Lower leg skin (tissue), 4 donors: ENCODE measurements at regions not wholly inside any gene's neighbourhood (a gene's known extent, or its start where the extent isn't known, plus 50 kb on each side); places are given as distances from the start of the nearest gene placed in this dataset.

Experiments
- DNase-seq, 2 donors: peaks; one replicate each; pipeline ENCODE4 v3.0.0-alpha.2; 2019; ENCODE audit warnings: low spot score in 2 of 2
- H3K4me3 ChIP-seq: fragments of 200-600 bp; sonication (generic); 2 replicates; pipeline ENCODE4 v1.5.1; 2017; ENCODE audit warnings: mild to moderate bottlenecking, low read depth; ENCODE audit not compliant: poor library complexity, severe bottlenecking
- POLR2A ChIP-seq, 2 donors: fragments of 450-650 bp; IDR thresholded peaks; one replicate each; pipeline ENCODE4 v1.6.1; 2016 to 2017; ENCODE audit warnings: antibody characterized with exemption in 2 of 2, mild to moderate bottlenecking in 1 of 2, moderate library complexity in 1 of 2
- WGBS, 2 donors: methylation state at CpG; one replicate each; pipeline ENCODE4 v1.1.5; 2018; 5-methylcytosine and 5-hydroxymethylcytosine counted together
- intact Hi-C: fragments of 100-400 bp; cut with DNase I; formaldehyde crosslinking; loops from one replicate; pipeline ENCODE4 v1.15.0; 2023; ENCODE audit warnings: low total_unique reads
- TF ChIP-seq, protein P1 (sequence below), 3 donors: fragments of 450-650 bp; IDR thresholded peaks; one replicate each; pipeline ENCODE4 v1.5.1; 2016; ENCODE audit warnings: antibody characterized with exemption in 3 of 3, mild to moderate bottlenecking in 3 of 3, moderate library complexity in 2 of 3

DNA sequence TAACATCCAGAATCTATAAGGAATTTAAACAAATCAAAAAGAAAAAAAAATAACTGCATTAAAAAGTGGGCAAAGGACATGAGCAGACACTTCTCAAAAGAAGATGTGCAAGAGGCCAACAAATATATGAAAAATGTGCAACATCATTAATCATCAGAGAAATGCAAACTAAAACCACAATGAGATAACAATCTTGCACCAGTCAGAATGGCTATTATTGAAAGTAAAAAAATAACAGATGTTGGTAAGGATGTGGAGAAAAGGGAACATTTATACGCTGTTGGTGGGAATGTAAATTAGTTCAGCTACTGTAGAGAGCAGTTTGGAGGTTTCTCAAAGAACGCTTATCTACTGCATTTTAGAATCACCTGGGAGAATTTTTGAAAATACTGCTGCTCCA is 186.1 kb downstream of the OTOL1 start:
- TF ChIP-seq, protein P1, sequence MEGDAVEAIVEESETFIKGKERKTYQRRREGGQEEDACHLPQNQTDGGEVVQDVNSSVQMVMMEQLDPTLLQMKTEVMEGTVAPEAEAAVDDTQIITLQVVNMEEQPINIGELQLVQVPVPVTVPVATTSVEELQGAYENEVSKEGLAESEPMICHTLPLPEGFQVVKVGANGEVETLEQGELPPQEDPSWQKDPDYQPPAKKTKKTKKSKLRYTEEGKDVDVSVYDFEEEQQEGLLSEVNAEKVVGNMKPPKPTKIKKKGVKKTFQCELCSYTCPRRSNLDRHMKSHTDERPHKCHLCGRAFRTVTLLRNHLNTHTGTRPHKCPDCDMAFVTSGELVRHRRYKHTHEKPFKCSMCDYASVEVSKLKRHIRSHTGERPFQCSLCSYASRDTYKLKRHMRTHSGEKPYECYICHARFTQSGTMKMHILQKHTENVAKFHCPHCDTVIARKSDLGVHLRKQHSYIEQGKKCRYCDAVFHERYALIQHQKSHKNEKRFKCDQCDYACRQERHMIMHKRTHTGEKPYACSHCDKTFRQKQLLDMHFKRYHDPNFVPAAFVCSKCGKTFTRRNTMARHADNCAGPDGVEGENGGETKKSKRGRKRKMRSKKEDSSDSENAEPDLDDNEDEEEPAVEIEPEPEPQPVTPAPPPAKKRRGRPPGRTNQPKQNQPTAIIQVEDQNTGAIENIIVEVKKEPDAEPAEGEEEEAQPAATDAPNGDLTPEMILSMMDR (IDR thresholded peaks at IDR 0.05): no peak
- no peak for TF ChIP-seq POLR2A (IDR thresholded peaks at IDR 0.05)
- 33 to 37% methylated on average over 2 of the region's 2 CpGs for WGBS, 2 donors
- no peak overlapping the region for H3K4me3 ChIP-seq
- DNase-seq: no peak
- intact Hi-C loops: no loop called here

DNA sequence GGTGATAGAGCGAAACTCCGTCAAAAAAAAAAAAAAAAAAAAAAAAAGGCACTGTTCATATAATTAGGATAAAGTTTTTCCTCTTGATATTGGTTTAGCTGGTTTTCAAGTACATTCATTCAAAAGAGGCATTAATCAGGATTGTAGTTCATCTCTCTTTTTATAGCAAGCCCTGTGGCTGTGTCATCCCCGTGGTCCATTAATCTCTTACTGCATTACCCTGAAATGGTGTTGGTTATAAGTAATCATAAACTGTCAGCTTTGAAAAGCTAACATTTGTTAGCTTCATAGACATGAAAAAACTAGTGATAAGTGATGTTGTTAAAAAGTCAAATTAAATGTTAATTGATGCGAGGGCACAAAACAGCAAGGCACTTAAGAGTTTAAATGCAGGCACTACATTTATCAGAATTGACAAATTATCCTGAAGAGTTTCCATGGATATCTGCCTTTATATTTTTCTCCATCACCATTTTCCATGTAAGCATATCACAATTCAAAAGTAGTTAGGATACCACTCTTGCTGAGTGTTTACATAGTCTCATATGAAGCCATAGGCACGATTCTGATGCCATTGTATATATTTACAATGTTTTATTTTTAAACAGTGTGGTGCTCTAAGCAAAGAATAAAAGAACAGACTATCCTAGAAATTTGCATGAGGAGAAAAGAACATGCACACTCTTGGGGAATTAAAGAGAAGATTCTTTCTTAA is 193.1 kb downstream of the OTOL1 start:
- intact Hi-C loops: no loop called here
- 61 to 70% methylated on average over 5 of the region's 5 CpGs for WGBS, 2 donors
- TF ChIP-seq, protein P1 (IDR thresholded peaks at IDR 0.05): no peak
- TF ChIP-seq POLR2A (IDR thresholded peaks at IDR 0.05): no peak
- DNase-seq: no peak
- H3K4me3 ChIP-seq: no peak overlapping the region

DNA sequence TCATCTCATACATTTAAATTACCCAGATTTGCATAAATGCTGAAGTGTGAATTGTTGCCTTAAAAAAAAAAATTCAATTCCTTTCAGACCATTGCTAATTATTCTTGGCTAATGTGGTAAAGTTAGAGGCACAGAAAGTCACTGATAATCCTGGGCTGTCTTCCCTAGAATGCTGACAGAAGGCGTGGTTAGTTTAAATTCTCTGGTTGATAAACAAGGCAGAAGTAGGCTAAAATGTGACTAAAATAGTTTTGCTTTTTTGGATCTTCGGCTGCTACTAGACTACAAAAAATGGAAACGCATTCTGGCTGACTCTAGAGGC is 193.7 kb downstream of the OTOL1 start:
- intact Hi-C loops: no loop called here
- TF ChIP-seq, protein P1 (IDR thresholded peaks at IDR 0.05): no peak
- TF ChIP-seq POLR2A (IDR thresholded peaks at IDR 0.05): no peak
- no peak overlapping the region for H3K4me3 ChIP-seq
- no peak for DNase-seq
- 49 to 56% methylated on average over 3 of the region's 3 CpGs for WGBS, 2 donors

DNA sequence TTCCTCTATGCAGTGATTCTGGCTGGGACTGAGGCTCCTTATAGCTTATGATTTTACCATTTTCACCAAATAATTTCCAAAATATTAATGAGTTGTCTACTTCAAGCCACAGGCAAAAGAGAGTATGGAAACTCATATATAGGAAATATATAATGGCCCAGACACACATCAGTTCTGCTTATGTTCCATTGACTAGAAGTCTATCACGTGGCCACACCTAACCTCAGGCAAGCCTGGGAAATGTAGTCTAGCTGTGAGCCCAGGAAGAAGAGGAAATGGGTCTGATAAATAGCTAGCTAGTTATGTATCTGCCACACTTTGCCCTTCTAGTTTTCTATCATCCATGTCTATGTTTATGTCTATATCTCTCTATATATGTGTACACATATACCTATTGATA is 195.1 kb downstream of the OTOL1 start:
- 89 to 91% methylated on average over 1 of the region's 1 CpG for WGBS, 2 donors
- DNase-seq: no peak
- intact Hi-C loops: no loop called here
- TF ChIP-seq POLR2A (IDR thresholded peaks at IDR 0.05): no peak
- TF ChIP-seq, protein P1 (IDR thresholded peaks at IDR 0.05): no peak
- no peak overlapping the region for H3K4me3 ChIP-seq

DNA sequence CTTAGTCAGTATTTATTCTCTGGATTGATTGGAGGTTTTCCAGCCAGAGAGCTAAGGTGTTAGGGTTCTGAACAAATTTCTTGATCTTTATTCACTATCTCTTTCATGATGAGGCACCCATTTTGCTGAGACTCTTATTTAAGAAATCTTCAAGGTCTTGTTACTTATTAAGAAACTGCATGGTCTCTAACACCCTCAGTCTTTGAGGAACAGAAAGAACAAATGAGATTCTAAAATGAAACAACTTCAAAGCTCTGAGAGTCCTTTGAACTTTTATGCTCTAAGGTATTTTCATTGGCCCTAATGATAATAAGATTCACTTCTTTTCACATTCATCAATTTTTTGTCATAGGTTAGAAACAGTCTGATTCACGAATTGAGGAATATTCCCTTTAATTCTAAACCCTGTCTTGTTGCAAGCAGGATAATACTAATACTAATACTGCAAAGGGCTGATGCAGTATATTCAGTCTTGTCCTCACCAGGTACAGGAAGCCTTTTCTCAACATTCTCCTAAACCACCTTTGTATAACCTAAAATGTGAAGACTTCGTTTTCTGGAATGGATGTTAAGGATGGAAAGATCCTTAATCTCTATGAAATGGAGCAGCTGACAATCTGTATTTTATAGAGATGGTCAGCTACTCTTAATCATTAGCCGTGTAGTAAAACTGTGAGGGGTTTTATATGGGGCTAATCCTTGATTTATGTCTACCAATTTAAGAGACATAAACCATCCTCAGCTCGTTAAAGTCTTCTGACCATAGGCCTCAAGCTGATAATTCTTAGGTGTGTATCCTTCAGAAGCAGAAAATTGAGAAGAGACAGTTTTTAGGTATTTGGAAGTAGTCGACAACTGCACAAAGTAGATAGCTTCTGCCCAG is 198.3 kb downstream of the OTOL1 start:
- TF ChIP-seq, protein P1 (IDR thresholded peaks at IDR 0.05): no peak
- TF ChIP-seq POLR2A (IDR thresholded peaks at IDR 0.05): no peak
- intact Hi-C loops: no loop called here
- no peak for DNase-seq
- WGBS, 2 donors: 51 to 58% methylated on average over 5 of the region's 5 CpGs
- no peak overlapping the region for H3K4me3 ChIP-seq
